ENCODE measurements at regions not wholly inside any gene's neighbourhood (a gene's known extent, or its start where the extent isn't known, plus 50 kb on each side); places are given as distances from the start of the nearest gene placed in this dataset.

GRCh38 chrX:83019258-83019657 lies 488.8 kb upstream of the POU3F4 start:
- H4K20me1 ChIP-seq (ENCODE audit: insufficient read depth, low read length), result no peaks in the 10 kb centered on the region
- ATAC-seq (ENCODE audit: insufficient read depth, low read depth) (no peak), DNase-seq (no peak)
- no peaks in the 10 kb centered on the region for H3K27me3 ChIP-seq (ENCODE audit: insufficient read depth, low read length, poor library complexity)
- no peaks in the 10 kb centered on the region for H3K4me1 ChIP-seq (ENCODE audit: insufficient read depth, low read length)
- no peak overlapping the region for H2AFZ ChIP-seq (ENCODE audit: low read depth, low read length)
- H3K4me3 ChIP-seq (ENCODE audit: low read depth in 1 of 2, low read length in 2 of 2), result no peak overlapping the region
- no peak overlapping the region for H3K4me2 ChIP-seq (ENCODE audit: insufficient read depth, low read length)
- no peaks in the 10 kb centered on the region for H3K36me3 ChIP-seq (ENCODE audit: insufficient read depth, low read length)
- no peak overlapping the region for H3K9ac ChIP-seq (ENCODE audit: low read depth, low read length)
- no peaks in the 10 kb centered on the region for H3K79me2 ChIP-seq (ENCODE audit: insufficient read depth, low read length)
- no peaks in the 10 kb centered on the region for H3K9me3 ChIP-seq (ENCODE audit: insufficient read depth, low read length, severe bottlenecking)
- H3K27ac ChIP-seq (ENCODE audit: low read length), result no peak overlapping the region
- no peak for TF ChIP-seq CTCF (IDR thresholded peaks at IDR 0.05; ENCODE audit: borderline replicate concordance, extremely low read depth, low read length, poor library complexity, severe bottlenecking)
- no peak for TF ChIP-seq EZH2 (IDR thresholded peaks at IDR 0.05; ENCODE audit: borderline replicate concordance, low read depth, low read length, severe bottlenecking)

GRCh38 chrX:83022020-83022419 lies 486.1 kb upstream of the POU3F4 start:
- no peaks in the 10 kb centered on the region for H3K4me1 ChIP-seq (ENCODE audit: insufficient read depth, low read length)
- H3K27ac ChIP-seq (ENCODE audit: low read length), result no peak overlapping the region
- no peaks in the 10 kb centered on the region for H3K36me3 ChIP-seq (ENCODE audit: insufficient read depth, low read length)
- H3K9me3 ChIP-seq (ENCODE audit: insufficient read depth, low read length, severe bottlenecking), result no peaks in the 10 kb centered on the region
- H4K20me1 ChIP-seq (ENCODE audit: insufficient read depth, low read length), result no peaks in the 10 kb centered on the region
- H2AFZ ChIP-seq (ENCODE audit: low read depth, low read length), result no peak overlapping the region
- no peak overlapping the region for H3K4me3 ChIP-seq (ENCODE audit: low read depth in 1 of 2, low read length in 2 of 2)
- H3K79me2 ChIP-seq (ENCODE audit: insufficient read depth, low read length), result no peaks in the 10 kb centered on the region
- no peak overlapping the region for H3K9ac ChIP-seq (ENCODE audit: low read depth, low read length)
- H3K4me2 ChIP-seq (ENCODE audit: insufficient read depth, low read length), result no peak overlapping the region
- H3K27me3 ChIP-seq (ENCODE audit: insufficient read depth, low read length, poor library complexity), result no peaks in the 10 kb centered on the region
- no peak for TF ChIP-seq CTCF (IDR thresholded peaks at IDR 0.05; ENCODE audit: borderline replicate concordance, extremely low read depth, low read length, poor library complexity, severe bottlenecking)
- TF ChIP-seq EZH2 (IDR thresholded peaks at IDR 0.05; ENCODE audit: borderline replicate concordance, low read depth, low read length, severe bottlenecking), result no peak
- DNase-seq (no peak), ATAC-seq (ENCODE audit: insufficient read depth, low read depth) (no peak)

All from DND-41 (cell line).